Smooth muscle cell of the brain vasculature (primary cell): ENCODE measurements at regions not wholly inside any gene's neighbourhood (a gene's known extent, or its start where the extent isn't known, plus 50 kb on each side); places are given as distances from the start of the nearest gene placed in this dataset.
"Not testable (repeated sequence)": the region's sequence is repeated elsewhere in the genome, so short reads cannot be mapped to it uniquely, and the experiment has no call there.

Experiments
- DNase-seq: peaks from one replicate; pipeline ENCODE4 v3.0.0-alpha.2; 2012; ENCODE audit warnings: low read depth, low spot score

- no peak for DNase-seq
Measured at GRCh38 chr1:5686925-5687706, 305.1 kb downstream of the NPHP4 start.

DNA sequence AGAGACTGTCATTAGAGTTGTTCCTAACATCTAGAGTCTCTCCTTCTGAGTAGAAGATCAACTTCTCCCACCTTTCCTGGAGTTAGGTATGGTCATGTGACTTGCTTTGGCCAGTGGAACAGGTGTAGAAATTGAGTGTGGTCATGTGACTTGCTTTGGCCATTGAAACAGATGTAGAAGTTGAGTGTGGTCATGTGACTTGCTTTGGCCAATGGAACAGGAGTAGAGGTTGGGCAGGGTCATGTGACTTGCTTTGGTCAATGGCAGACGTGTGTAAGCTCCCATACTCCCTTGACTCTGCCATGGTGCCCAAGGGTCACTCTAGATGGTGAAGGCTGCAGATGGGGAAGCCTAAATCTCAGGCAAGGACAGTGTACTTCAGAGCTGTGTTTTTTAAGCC is 306.0 kb downstream of the NPHP4 start:
- no peak for DNase-seq

DNA sequence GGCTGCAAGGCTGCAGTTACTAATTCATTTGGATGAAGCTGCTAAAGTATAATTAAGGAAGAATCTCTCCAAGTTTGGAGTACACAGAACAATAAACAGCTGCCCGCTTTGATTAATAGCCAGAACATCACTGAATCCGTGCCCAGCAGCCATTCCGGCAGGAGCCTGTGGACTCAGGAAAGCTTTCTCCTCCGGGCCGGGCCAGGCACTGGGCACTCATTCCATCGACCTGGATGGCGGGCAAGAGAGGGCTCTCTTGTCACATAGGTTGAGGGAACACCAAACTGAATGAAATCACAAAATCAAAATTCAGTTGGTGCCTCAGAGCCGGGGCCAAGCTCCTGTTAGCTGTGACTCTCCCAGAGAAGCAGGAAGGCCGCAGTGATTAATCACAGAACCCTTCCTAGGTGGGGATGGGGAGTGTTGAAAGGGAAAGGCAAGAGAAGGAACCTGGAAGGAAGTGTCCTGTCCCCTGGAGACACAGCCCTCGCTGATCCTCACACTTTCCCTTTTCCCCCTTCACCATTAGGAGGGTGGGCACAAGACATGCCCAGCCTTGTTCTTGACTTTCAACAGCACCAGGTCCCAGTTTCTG is 306.7 kb downstream of the NPHP4 start:
- DNase-seq, result no peak

DNA sequence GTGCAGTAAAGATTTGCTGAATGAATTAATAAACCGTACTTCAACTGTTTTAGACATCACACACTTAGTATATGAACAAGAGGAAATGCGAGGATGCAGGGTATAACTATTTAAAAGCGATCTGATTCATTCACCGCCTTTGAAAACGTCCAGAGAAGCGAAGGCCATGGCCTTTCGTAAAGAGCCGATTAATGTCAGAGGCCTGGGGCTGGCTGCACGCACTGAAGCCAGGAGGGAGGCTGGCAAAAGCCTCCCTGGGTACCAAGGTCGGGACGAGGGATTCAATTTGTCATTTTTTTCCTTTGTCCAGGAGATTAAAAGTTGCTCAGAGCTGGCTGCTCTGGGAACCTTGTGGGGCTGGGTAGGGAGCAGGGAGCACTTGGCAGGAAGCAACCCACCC is 307.4 kb downstream of the NPHP4 start:
- DNase-seq, result no peak

GRCh38 chr1:5683446-5683845 is 308.8 kb downstream of the NPHP4 start:
- DNase-seq, result no peak

GRCh38 chr1:5682626-5683225 is 309.5 kb downstream of the NPHP4 start:
- DNase-seq, result no peak

- DNase-seq, result no peak
Measured at GRCh38 chr1:5681654-5682053, 310.6 kb downstream of the NPHP4 start.

GRCh38 chr1:5680600-5680999 is 311.6 kb downstream of the NPHP4 start:
- DNase-seq, result no peak

DNA sequence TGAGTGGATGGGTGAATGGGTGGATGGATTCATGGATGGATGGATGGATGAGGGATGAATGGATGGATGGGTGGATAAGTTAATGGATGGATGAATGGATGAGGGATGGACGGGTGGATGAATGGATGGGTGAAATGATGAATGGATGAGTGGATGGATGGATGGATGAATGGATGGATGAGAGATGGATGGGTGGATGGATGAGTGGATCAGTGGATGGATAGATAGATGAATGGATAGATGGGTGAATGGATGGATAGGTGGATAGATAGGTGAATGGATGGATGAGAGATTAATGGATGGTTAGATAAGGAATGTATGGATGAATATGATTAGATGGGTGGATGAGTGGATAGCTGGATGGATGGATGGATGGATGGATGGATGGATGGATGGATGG is 313.5 kb downstream of the NPHP4 start:
- no peak for DNase-seq

GRCh38 chr1:5672355-5672754 is 319.9 kb downstream of the NPHP4 start:
- not testable (repeated sequence) for DNase-seq

DNA sequence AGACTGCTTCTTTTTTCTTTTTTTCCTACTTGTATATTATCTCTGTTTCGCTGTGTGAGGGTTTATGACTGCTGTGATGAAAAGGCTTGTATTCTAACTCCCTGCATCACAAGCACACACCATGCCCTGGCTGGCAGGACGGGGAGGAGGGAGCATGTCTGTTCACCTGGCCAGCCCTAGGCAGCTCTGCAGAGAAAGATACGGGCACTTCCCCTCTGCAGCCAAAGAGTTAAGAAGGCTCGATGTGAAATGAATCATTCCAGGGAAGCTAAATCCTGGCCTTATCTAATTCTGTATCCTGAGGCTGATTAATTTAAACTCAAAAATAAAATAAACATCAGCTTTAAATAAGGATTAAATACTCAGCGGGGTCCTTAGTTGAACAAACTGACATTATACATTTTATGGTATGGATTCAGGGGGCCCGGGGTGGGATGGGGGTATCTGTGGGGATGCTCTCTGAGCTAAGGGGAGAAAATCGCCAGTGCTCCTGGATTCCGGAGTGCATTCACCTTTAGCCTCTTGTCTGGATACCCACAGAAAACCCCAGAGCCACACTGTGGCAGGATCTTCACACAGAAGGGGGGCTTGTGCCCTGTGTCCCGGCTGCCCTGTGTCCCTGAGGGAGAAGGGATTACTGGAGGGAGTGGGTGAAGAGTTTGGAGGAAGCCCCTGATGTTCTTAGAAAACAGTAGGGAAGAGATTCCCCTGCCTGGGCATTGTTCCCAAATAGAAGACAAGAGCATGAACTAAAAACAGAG is 321.5 kb downstream of the NPHP4 start:
- DNase-seq, result no peak

GRCh38 chr1:5667513-5668325 is 324.5 kb downstream of the NPHP4 start:
- DNase-seq, result no peak

DNA sequence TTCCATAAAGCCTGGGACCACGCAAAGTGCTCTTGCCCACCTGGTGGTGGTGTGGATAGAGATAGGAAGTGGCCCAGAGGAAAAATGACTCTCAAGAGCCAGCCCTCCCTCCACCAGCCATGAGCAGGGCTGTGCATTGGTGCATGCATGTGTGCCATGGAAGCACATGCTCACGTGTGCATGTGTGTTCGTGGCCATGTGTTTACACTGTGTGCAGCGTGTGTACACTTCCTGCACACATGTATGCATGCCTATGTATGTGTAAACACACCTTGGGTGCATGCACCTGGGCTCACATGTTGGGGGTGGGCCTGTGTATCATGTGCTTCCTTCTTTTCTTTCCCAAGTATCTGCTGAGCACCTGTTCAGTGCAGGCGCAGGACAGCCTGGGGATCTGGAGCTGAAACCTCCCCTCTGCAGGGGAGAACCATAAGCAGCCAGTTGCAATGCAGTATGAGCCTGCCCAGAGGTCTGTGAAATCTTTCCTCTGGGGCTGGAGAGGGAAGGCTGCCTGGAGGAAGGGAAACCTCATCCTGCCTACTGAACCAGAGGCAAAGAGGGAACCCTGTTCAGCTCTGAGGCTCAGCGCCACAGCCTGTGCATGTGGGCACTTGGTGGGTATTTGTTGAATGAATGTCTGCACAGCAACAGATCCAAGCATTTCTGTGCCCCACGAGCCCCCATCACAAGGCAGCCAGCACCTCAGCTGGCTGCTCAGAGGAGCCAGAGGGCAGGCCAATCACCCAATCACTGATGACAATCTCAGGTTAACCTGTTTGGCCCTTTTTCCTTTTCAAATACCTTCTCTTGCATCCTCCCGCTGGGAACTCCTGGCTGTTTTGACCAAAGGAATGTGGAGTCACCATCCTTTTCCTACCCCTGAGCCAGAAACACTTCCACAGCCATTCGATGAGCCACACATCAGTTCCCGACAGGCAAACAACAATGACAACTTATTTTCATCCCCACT is 327.0 kb downstream of the NPHP4 start:
- DNase-seq, result no peak

- no peak for DNase-seq
Measured at GRCh38 chr1:5664081-5664768, 328.0 kb downstream of the NPHP4 start.

DNA sequence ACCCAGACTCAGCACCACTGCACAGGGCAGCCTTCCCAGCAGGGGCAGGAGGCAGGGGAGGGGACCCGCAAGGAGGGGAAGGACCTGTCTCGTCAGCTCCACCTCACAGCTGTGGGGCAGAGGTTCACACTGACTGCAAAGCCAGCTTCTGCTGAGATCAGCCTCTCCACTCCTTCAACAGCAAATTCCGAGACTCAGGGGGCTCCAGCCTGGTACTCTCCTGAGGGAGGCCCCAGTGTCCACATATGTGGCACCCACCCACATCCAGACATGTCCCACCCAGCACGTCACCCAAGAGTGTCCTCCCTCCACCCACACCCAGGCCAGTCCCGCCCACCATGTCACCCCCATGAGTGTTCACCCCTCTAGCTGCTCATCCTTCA is 329.5 kb downstream of the NPHP4 start:
- no peak for DNase-seq

- no peak for DNase-seq
Measured at GRCh38 chr1:5662086-5662743, 330.0 kb downstream of the NPHP4 start.

DNA sequence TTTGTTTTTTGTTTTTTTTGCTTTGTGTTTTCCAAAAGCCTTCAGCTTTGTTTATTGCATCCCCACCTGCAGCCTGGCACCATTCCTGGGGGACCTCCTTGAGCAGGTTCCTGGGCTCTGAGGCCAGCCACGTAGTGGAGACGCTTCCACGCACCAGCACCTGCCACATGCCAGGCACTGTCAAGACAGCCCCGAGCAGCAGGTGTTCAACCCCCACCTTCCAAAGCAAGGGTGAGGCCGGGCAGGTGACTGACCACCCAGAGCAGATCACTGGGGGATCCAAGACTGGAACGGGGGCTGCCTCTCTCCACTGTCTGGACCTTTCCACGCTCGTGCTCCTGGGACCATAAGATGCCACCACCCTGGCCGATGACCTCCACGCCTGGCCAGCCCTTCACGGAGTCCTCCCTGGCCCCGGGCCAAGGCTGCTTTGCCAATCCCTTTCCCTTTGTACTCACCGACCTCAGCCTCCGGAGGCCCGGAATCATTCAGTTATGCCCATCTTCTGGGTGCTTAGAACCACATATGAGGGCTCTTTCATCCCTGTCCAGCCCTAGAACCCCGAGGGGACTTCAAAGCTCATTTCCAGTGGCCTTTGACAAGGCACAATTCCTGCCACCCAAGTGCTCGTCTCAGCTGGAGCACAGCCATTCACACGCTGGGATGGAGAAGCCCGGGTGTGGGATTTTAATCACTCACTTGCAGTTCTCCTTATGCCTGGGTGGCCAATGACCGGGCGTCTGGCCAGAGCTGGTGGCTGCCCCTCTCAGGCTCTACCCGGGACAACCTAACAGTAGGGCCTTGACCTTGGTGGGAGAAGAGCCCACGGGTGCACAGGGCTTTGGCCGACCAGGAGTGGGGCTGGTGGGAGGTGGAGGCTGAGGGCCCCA is 330.8 kb downstream of the NPHP4 start:
- DNase-seq, result no peak
